Heart left ventricle (tissue), 13 donors: ENCODE measurements at regions not wholly inside any gene's neighbourhood (a gene's known extent, or its start where the extent isn't known, plus 50 kb on each side); places are given as distances from the start of the nearest gene placed in this dataset.

Source experiments
- CTCF ChIP-seq, 12 donors: fragments of 200-600 bp; sonication (generic) in 4 of 12; IDR thresholded peaks; one replicate each; pipeline versions ENCODE4 v1.5.0 to v1.8.0; 2018 to 2022; ENCODE audit warnings: antibody characterized with exemption in 12 of 12, mild to moderate bottlenecking in 5 of 12
- POLR2A ChIP-seq, 2 donors: fragments of 450-650 bp; IDR thresholded peaks; one replicate each; pipeline ENCODE4 v1.6.1; 2017; ENCODE audit warnings: antibody characterized with exemption in 2 of 2, mild to moderate bottlenecking in 2 of 2, moderate library complexity in 2 of 2
- donor health status: ischemic (EF 13 %, LVEDD 7.1; RV severe dilation, severe dysfunction).
- donor health status: DM: no; HTN: yes; CAD: no.
- donor health status: DM: no; HTN: no; CAD: no.
- donor health status: ischemic (EF 25% LVEDD 6.9; RV normal size, moderate dysfunction).
- donor health status: ischemic (EF 25% LVEDD 5.7; RV mildly dilated, moderate dysfunction).
- donor health status: ischemic (EF 35%, LVEDD 5.7; RV mildly dilated, moderate dysfunction).
- donor health status: nonischemic (EF 11% LVEDD 7.7; RV severe dilation, severe dysfunction).
- donor health status: DM: yes; HTN: yes; CAD: no.
- donor health status: PGD.
- donor health status: ischemic (EF 29% LVEDD 5.4; RV normal size, mild dysfunction).
- donor health status: nonischemic (EF 23%, LVEDD 6.1; RV moderate dilation, normal function).

GRCh38 chr15:66939016-66939415 is 126.4 kb upstream of the SMAD3 start:
- TF ChIP-seq POLR2A (IDR thresholded peaks at IDR 0.05) (no peak), CTCF (IDR thresholded peaks at IDR 0.05) (no peak)
